Naive B cell (primary cell): ENCODE measurements at regions not wholly inside any gene's neighbourhood (a gene's known extent, or its start where the extent isn't known, plus 50 kb on each side); places are given as distances from the start of the nearest gene placed in this dataset.
A peak's percentile ranks its signal among the peaks of the same experiment; 100 is the strongest.

Source experiments
- ATAC-seq, 2 donors: fragments of 150-1000 bp; cut with Tn5 transposase; 2 replicates each; pipeline ENCODE4 v1.10.0; 2021; ENCODE audit warnings: low read depth in 2 of 2, mild to moderate bottlenecking in 2 of 2, moderate library complexity in 2 of 2
- DNase-seq: peaks from one replicate; pipeline ENCODE4 v3.0.0; 2022
- H3K27ac Mint-ChIP-seq, 6 donors: one replicate each; pipeline ENCODE4 v1.8.0; 2020 to 2022; ENCODE audit warnings: mild to moderate bottlenecking in 6 of 6, mixed read lengths in 6 of 6, moderate library complexity in 5 of 6, inconsistent platforms in 2 of 6
- H3K27me3 Mint-ChIP-seq, 3 donors: one replicate each; pipeline ENCODE4 v1.8.0; 2021 to 2022; ENCODE audit warnings: mixed read lengths in 3 of 3, mild to moderate bottlenecking in 1 of 3
- H3K36me3 Mint-ChIP-seq, 2 donors: one replicate each; pipeline ENCODE4 v1.8.0; 2020 to 2022; ENCODE audit warnings: mixed read lengths in 2 of 2, inconsistent platforms in 1 of 2, mild to moderate bottlenecking in 1 of 2
- H3K4me1 Mint-ChIP-seq, 3 donors: one replicate each; pipeline ENCODE4 v1.8.0; 2020 to 2022; ENCODE audit warnings: mixed read lengths in 3 of 3, inconsistent platforms in 1 of 3, mild to moderate bottlenecking in 1 of 3, moderate library complexity in 1 of 3
- H3K4me3 Mint-ChIP-seq, 8 donors: one replicate each; pipeline ENCODE4 v1.8.0; 2020 to 2022; ENCODE audit warnings: mild to moderate bottlenecking in 8 of 8, mixed read lengths in 8 of 8, moderate library complexity in 8 of 8, inconsistent platforms in 2 of 8
- H3K9me3 Mint-ChIP-seq, 7 donors: one replicate each; pipeline ENCODE4 v1.8.0; 2020 to 2022; ENCODE audit warnings: mixed read lengths in 7 of 7, mild to moderate bottlenecking in 5 of 7, inconsistent platforms in 2 of 7, moderate library complexity in 1 of 7

DNA sequence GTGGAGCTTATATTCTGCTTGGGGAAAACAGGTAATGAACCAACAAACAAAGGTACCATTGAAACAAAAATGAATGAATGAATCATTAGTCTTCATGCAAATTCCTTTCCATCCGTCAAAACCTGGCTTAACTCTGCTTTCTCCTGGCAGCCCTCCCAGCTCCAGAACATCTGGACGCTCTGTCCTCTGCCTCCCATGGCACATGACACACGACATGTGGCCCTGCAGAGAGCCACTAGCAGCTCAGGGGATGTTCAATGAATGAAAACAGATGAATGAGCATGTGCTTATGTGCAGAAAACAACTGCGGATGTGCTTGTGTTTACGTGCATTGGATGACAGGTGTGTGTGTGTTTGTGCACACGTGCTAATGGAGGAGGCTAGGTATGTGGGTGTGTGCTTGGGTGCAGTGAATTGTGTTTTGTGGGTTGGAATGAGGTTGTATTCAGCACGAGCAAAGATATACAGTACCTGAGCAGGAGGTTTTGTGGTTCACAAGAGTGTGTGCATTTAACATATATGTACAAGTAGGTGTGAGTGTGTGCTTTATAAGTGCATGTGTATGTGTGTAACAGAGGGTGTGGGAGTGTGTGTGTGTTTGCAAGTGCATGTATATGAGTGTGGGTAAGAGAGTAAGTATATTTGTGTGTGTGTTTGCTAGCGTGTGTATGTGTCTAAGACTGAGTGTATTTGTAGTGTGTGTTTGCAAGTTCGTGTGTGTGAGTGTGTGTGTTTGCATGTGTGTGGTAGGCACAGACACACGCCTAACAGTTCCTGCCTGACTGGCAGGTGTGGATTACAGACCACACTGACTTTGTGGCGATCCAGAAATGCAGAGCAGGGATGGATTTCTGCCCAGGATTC, 374.1 kb upstream of the SULF2 start:
- H3K27ac Mint-ChIP-seq, result no peak overlapping the region
- H3K4me1 Mint-ChIP-seq, result no peaks in the 10 kb centered on the region
- peaks cover 22 to 42% (median 36%) of the 10 kb centered on the region in 3 donors for H3K27me3 Mint-ChIP-seq
- ATAC-seq (no peak), DNase-seq (no peak)
- H3K9me3 Mint-ChIP-seq, result peaks cover 4 to 25% (median 21%) of the 10 kb centered on the region in 7 donors
- peaks cover 8 to 9% of the 10 kb centered on the region in 2 donors for H3K36me3 Mint-ChIP-seq
- H3K4me3 Mint-ChIP-seq, result no peak overlapping the region

DNA sequence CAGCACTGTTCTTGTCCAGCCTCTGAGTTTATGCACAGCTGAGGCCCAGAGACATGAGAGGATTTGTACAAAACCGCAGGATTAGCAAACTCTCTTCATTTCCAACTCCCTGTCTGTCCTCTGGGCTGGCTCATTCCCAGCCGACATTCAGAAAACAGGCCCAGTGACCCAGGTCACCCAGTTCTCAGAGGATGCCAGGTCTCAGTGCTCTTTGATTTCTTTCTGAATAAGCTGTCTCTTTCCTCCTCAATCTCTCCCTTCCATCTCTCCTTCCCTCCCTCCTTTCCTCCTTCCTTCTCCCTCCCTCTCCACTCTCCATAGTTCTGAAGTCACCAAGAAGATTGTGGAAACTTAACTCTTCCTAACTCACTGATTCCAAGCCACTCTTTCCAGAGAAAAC, 372.7 kb upstream of the SULF2 start:
- H3K27ac Mint-ChIP-seq, result no peak overlapping the region
- H3K36me3 Mint-ChIP-seq, result peaks cover 8 to 9% of the 10 kb centered on the region in 2 donors
- H3K4me1 Mint-ChIP-seq, result no peaks in the 10 kb centered on the region
- DNase-seq, result no peak
- no peak for ATAC-seq
- H3K27me3 Mint-ChIP-seq, result peaks cover 18 to 42% (median 35%) of the 10 kb centered on the region in 3 donors
- H3K9me3 Mint-ChIP-seq, result peaks cover 4 to 26% (median 21%) of the 10 kb centered on the region in 7 donors
- H3K4me3 Mint-ChIP-seq, result no peak overlapping the region

DNA sequence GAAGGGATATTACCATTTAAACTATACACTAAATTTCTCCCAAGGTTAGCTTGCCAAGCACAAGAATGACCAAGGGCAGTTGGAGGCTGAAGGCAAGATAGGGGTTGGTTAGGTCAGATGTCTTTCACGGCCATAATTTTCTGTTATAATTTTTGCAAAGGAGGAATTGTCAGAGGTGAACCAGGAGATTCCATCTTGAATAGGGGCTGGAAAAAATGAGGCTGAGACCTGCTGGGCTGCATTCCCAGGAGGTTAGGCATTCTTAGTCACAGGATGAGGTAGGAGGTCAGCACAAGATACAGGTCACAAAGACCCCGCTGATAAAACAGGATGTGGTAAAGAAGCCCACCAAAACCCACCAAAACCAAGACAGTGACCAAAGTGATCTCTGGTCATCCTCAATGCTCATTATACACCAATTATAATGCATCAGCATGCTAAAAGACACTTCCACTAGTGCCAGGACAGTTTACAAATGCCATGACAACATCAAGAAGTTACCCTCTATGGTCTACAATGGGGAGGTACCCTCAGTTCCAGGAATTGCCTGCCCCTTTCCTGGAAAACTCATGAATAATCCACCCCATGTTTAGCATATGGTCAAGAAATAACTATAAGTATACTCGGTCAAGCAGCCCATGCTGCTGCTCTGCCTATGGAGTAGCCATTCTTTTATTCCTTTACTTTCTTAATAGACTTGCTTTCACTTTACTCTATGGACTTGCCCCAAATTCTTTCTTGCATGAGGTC, 371.8 kb upstream of the SULF2 start:
- ATAC-seq, result no peak
- H3K27me3 Mint-ChIP-seq, result peaks cover 23 to 43% (median 41%) of the 10 kb centered on the region in 3 donors
- H3K27ac Mint-ChIP-seq, result no peak overlapping the region

DNA sequence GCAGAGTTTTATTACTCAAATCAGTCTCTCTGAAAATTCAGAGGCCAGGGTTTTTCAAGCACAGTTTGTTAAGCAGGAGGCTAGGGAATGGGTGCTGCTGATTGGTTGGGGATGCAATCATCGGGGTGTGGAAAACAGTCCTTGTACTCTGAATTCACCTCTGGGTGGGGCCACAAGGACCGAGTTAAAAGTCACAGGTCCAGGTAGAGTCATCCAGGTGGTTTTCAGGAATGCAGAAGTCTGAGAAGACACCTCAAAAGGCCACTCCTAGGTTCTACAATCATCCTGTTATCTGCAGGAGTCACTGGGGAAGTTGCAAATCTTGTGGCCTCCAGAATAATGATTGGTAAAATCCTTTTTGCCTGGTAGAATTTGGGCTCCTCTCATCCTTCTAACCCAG, 371.2 kb upstream of the SULF2 start:
- Mint-ChIP-seq H3K27me3 (peaks cover 23 to 43% (median 41%) of the 10 kb centered on the region in 3 donors), H3K36me3 (peaks cover 8 to 9% of the 10 kb centered on the region in 2 donors), H3K4me3 (no peak overlapping the region), H3K27ac (no peak overlapping the region), H3K9me3 (peaks cover 4 to 26% (median 21%) of the 10 kb centered on the region in 7 donors), H3K4me1 (no peaks in the 10 kb centered on the region)
- no peak for DNase-seq
- ATAC-seq, result no peak

More for the DNA sequence above, 371.8 kb upstream of the SULF2 start:
- peaks cover 8 to 9% of the 10 kb centered on the region in 2 donors for H3K36me3 Mint-ChIP-seq
- no peak for DNase-seq
- no peak overlapping the region for H3K4me3 Mint-ChIP-seq
- H3K4me1 Mint-ChIP-seq, result no peaks in the 10 kb centered on the region
- H3K9me3 Mint-ChIP-seq, result peaks cover 4 to 26% (median 21%) of the 10 kb centered on the region in 7 donors

DNA sequence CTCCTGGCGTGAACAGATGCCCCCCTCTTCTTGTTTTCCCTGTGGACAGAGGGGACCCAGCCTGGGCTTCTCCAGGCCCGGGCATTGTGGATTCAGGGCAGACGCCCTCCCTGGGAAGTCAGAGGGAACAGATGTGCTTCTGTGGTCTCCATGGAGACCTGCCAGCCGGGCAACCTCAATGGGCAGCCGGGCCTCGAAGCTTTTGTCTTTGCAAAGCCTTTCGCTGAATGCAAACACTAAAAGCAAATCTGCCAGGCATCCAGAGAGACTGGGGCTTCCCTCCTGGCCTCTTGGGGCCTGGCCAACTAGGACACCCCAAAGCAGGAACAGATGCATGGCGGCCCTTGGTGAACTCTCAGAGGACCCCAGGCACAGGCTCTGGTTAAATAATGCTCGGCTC, 370.0 kb upstream of the SULF2 start:
- DNase-seq, result no peak
- Mint-ChIP-seq H3K27ac (no peak overlapping the region), H3K9me3 (peaks cover 4 to 26% (median 21%) of the 10 kb centered on the region in 7 donors), H3K4me1 (no peaks in the 10 kb centered on the region), H3K4me3 (no peak overlapping the region), H3K27me3 (peaks cover 23 to 34% (median 31%) of the 10 kb centered on the region in 3 donors), H3K36me3 (peaks cover 8 to 9% of the 10 kb centered on the region in 2 donors)
- no peak for ATAC-seq

DNA sequence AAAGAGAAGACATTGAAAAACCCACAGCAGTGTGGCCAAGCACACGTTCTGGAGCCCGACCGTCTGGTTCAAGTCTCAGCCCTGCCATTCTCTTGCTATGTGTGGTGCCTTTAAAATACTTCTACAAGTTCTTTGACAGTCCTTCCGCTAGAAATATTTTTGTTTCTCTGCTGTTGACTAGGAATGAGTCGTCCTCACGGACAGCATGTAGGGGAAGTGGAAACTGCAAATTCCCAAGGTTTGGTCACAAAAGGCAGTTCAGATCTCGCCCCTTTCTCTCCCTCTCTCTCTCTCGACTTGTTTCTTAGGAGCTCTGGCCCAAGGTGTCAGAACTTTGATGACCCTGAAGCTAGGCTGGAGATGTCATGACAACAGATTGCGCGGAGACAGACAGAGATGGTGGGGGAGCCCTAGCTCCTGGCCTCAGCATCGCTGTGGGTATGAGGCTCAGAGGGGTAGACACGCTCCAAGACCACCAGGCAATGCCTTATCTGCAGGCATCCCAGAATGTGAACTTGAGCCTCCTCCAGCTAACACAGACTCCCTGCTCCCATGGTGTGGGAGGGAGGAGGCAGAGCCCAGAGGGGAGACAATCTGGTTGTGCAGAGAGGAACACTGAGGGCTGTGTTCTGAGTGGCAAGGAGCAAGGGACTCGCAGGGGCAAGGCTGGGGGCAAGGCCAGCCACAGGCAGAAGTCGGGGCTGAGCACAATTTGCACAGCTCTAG, 368.9 kb upstream of the SULF2 start:
- peaks cover 8 to 9% of the 10 kb centered on the region in 2 donors for H3K36me3 Mint-ChIP-seq

DNA sequence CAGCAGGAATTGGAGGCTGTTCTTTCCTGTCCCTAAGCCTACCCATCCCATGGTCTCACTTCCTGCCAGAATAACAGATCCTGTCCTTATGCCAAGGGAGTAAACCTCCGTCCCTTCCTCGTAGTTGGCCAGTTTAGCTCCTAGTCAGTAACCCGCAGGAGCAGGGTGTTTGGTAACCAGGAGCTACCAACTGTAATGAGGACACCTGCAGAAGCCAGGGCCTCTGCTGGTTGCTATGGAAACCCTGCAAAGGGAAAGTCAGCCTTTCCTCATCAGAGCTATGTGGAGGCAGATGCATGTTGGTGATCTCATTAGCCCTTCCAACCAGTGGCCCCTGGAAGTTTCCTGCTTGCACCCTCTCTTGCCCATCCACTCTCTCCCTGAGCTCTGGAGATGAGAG, 368.2 kb upstream of the SULF2 start:
- peak overlapping the region in 1 of 8 donors; percentile 66 for H3K4me3 Mint-ChIP-seq
- peaks cover 8 to 9% of the 10 kb centered on the region in 2 donors for H3K36me3 Mint-ChIP-seq
- H3K4me1 Mint-ChIP-seq, result peaks cover 0 to 6% (median 0%) of the 10 kb centered on the region in 3 donors
- no peak for DNase-seq
- no peak overlapping the region for H3K27ac Mint-ChIP-seq
- H3K9me3 Mint-ChIP-seq, result peaks cover 4 to 26% (median 21%) of the 10 kb centered on the region in 7 donors
- ATAC-seq, result no peak
- H3K27me3 Mint-ChIP-seq, result peaks cover 22 to 27% (median 23%) of the 10 kb centered on the region in 3 donors

More for the DNA sequence above, 368.9 kb upstream of the SULF2 start:
- no peak overlapping the region for H3K27ac Mint-ChIP-seq
- DNase-seq, result no peak
- H3K4me3 Mint-ChIP-seq, result no peak overlapping the region
- no peak for ATAC-seq
- peaks cover 23 to 27% (median 23%) of the 10 kb centered on the region in 3 donors for H3K27me3 Mint-ChIP-seq
- H3K4me1 Mint-ChIP-seq, result peaks cover 0 to under 1% (median 0%) of the 10 kb centered on the region in 3 donors
- peaks cover 4 to 26% (median 21%) of the 10 kb centered on the region in 7 donors for H3K9me3 Mint-ChIP-seq

DNA sequence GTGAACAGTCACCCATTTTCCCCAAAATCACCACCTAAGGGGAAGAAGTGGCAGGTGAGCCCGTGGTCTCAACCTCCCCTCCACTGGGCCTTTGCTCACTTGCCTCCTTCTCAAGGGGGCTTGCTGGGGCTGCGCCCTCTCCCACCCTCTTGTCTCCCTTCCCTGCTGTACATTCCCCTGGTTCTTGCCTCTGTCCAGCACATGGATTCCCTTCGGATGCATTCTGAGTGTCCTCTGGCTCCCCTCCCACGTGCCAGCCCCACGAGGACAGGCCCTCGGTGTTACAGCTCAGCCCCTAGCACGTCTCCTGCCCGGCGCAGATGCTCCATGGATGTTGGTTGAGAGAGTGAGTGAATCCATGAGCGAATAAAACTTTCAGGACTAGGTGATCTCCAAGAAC, 367.8 kb upstream of the SULF2 start:
- Mint-ChIP-seq H3K4me1 (peaks cover 0 to 6% (median 0%) of the 10 kb centered on the region in 3 donors), H3K27me3 (peaks cover 18 to 23% (median 23%) of the 10 kb centered on the region in 3 donors), H3K4me3 (no peak overlapping the region), H3K9me3 (peaks cover 1 to 23% (median 20%) of the 10 kb centered on the region in 7 donors), H3K36me3 (peaks cover 8 to 9% of the 10 kb centered on the region in 2 donors), H3K27ac (peak overlapping the region in 1 of 6 donors; percentile 57)
- no peak for ATAC-seq
- no peak for DNase-seq

DNA sequence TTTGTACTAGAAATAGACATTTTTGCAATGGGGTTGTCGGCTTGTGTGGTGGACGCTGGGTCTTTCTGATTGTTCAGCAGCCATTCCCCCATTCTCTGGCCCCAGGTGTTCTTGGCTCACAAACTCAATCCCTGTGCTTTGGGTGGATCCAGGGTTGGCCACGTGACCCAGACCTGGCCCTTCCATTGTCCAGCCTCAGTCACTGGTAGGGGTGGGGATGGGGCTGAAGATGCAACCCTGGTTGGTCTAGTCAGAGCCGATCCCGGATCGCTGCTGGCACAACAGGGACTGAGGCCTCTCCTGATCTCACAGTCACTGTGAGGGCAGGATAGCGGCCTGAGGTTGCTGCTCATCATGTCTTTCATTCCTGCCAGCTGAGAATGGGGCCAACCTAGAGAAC, 365.3 kb upstream of the SULF2 start:
- no peak overlapping the region for H3K27ac Mint-ChIP-seq
- peaks cover 0 to 8% (median 4%) of the 10 kb centered on the region in 7 donors for H3K9me3 Mint-ChIP-seq
- peaks cover 0 to 6% (median 0%) of the 10 kb centered on the region in 3 donors for H3K4me1 Mint-ChIP-seq
- H3K36me3 Mint-ChIP-seq, result peaks cover under 1 to 2% of the 10 kb centered on the region in 2 donors
- ATAC-seq, result no peak
- H3K4me3 Mint-ChIP-seq, result no peak overlapping the region
- peaks cover 16 to 30% (median 28%) of the 10 kb centered on the region in 3 donors for H3K27me3 Mint-ChIP-seq
- no peak for DNase-seq

DNA sequence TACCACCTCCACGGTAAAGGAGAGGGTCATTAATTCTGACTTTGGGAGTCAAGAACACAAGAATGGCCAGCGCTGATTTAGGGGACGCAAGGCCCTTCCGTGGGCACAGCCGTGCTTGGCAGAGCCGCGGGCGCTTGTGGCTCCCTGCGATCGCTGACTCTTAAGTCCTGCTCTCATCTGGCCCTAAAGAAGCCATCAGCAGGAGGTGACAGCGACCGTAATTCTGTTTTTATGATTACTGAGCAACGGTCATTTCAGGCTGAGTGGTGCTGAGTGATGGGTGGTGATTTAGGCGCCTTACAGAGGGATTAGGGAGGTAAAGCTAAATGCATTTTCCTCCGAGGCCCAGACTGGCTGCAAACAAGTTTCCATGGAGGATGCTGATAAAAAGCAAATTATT, 364.6 kb upstream of the SULF2 start:
- DNase-seq (no peak), ATAC-seq (no peak)
- peaks cover 0 to 6% (median 0%) of the 10 kb centered on the region in 3 donors for H3K4me1 Mint-ChIP-seq
- no peak overlapping the region for H3K4me3 Mint-ChIP-seq
- H3K9me3 Mint-ChIP-seq, result peaks cover 0 to 4% (median 3%) of the 10 kb centered on the region in 7 donors
- no peaks in the 10 kb centered on the region for H3K36me3 Mint-ChIP-seq
- H3K27me3 Mint-ChIP-seq, result peaks cover 16 to 33% (median 33%) of the 10 kb centered on the region in 3 donors
- no peak overlapping the region for H3K27ac Mint-ChIP-seq

DNA sequence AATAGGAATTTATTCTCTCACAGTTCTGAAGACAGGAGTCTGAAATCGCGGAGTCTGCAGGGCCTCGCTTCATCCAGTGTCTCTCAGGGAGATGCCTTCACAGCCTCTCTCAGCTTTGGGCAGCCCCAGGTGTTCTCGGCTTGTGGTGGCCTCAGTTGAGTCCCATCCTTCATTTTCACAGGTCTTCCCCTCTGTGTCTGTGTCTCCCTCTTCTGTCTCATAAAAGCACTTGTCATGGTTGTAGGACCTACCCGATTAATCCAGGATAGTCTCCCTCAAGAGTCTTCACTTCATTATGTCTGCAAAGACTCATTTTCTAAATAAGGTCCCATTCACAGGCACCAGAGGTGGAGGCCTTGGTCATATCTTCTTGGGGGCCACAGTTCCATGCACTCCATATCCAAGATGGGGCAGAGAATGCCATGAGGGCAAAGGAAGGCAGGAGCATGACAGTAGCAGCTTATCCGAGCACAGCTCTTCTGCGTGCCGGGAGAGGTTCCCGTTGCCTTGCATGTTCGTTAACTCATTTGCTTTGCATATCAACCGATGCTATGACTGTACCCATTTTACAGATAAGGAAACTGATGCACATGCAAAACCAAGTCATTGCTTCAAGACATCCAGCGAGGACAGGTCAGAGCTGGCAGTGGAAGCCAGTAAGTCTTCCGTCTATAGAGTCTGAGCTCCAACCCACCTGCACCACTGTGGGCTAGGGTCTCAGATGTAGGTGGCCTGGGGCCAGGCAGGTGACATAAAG, 363.8 kb upstream of the SULF2 start:
- Mint-ChIP-seq H3K4me1 (peaks cover 0 to 6% (median 0%) of the 10 kb centered on the region in 3 donors), H3K27ac (peak overlapping the region in 1 of 6 donors; percentile 86), H3K4me3 (no peak overlapping the region), H3K9me3 (no peaks in the 10 kb centered on the region), H3K27me3 (peaks cover 12 to 34% (median 28%) of the 10 kb centered on the region in 3 donors), H3K36me3 (no peaks in the 10 kb centered on the region)
- DNase-seq (no peak), ATAC-seq (no peak)

DNA sequence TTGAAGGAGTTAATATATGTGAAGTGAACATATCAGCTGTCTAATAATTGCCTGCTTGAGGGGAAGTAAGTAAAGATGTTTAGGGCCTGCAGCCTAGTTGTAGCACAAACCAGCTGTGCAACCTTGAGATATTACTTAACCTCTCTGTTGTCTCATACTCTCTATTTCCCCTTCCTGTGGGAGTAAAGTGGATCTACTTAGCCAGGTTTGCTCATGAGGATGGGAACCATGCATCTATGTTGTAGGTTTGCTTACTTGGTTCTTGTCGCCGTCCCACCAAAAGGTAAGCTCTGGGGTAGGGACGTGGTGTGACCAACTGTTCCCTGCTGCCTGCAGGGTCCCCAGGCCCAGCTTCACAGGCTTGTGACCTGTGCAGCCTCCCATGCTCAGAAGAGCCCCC, 362.7 kb upstream of the SULF2 start:
- DNase-seq (no peak), ATAC-seq (no peak)
- Mint-ChIP-seq H3K4me1 (peaks cover 0 to 6% (median 0%) of the 10 kb centered on the region in 3 donors), H3K9me3 (no peaks in the 10 kb centered on the region), H3K27me3 (peaks cover 6 to 34% (median 18%) of the 10 kb centered on the region in 3 donors), H3K36me3 (no peaks in the 10 kb centered on the region), H3K27ac (peak overlapping the region in 2 of 6 donors; percentile 14 to 27), H3K4me3 (no peak overlapping the region)
